HL-60 (cell line): ENCODE measurements at regions not wholly inside any gene's neighbourhood (a gene's known extent, or its start where the extent isn't known, plus 50 kb on each side); places are given as distances from the start of the nearest gene placed in this dataset.

Source experiments
- CTCF ChIP-seq: IDR thresholded peaks from one replicate; pipeline ENCODE4 v1.5.1; 2011; ENCODE audit warnings: low read length, control low read depth, inconsistent platforms; ENCODE audit not compliant: insufficient read depth
- GABPA ChIP-seq: IDR thresholded peaks from 2 replicates; pipeline ENCODE4 v1.6.1; 2012; ENCODE audit warnings: low read depth
- POLR2AphosphoS5 ChIP-seq: IDR thresholded peaks from 2 replicates; pipeline ENCODE4 v1.6.1; 2012; ENCODE audit warnings: low read depth
- SPI1 ChIP-seq: IDR thresholded peaks from 2 replicates; pipeline ENCODE4 v1.6.1; 2012; ENCODE audit warnings: low read depth, mild to moderate bottlenecking, borderline replicate concordance
- TF ChIP-seq, protein P1 (sequence below): IDR thresholded peaks from 2 replicates; pipeline ENCODE4 v1.6.1; 2012; ENCODE audit warnings: low read depth; ENCODE audit not compliant: insufficient replicate concordance

DNA sequence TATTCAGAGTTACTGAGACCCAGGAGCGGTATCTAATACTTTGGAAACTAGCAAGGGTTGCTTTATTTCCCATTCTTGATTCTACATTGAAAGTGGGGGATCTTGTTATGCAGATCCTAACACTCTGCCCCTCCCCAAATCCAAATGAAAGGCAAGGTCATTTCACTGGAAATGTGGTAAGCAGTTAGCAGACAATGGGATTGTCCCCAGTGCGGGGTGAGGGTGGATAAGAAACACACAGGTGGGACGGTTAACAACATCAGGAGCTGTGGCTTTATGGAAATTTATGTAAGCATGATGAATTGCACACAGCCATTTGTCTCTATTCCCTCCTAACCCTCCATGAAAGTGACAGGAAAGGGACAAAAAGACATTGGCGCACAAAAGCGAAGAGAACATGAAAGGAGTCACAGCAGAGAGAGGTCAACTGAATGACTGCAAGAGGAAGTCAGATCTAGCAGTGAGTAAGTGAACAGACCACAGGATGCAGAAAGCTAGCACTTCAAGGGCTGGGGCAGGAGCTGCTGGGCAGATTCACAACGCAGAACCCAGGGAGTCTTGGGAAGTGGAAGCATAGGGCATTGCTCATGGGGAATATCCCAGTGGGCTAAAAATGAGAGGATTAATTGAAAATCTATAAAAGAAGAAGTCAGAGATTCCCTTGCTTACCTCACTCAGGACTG, 184.4 kb downstream of the HSD17B3 start:
- TF ChIP-seq CTCF (no peak), SPI1 (peak; percentile 86), GABPA (no peak), POLR2AphosphoS5 (no peak)
- TF ChIP-seq, protein P1, sequence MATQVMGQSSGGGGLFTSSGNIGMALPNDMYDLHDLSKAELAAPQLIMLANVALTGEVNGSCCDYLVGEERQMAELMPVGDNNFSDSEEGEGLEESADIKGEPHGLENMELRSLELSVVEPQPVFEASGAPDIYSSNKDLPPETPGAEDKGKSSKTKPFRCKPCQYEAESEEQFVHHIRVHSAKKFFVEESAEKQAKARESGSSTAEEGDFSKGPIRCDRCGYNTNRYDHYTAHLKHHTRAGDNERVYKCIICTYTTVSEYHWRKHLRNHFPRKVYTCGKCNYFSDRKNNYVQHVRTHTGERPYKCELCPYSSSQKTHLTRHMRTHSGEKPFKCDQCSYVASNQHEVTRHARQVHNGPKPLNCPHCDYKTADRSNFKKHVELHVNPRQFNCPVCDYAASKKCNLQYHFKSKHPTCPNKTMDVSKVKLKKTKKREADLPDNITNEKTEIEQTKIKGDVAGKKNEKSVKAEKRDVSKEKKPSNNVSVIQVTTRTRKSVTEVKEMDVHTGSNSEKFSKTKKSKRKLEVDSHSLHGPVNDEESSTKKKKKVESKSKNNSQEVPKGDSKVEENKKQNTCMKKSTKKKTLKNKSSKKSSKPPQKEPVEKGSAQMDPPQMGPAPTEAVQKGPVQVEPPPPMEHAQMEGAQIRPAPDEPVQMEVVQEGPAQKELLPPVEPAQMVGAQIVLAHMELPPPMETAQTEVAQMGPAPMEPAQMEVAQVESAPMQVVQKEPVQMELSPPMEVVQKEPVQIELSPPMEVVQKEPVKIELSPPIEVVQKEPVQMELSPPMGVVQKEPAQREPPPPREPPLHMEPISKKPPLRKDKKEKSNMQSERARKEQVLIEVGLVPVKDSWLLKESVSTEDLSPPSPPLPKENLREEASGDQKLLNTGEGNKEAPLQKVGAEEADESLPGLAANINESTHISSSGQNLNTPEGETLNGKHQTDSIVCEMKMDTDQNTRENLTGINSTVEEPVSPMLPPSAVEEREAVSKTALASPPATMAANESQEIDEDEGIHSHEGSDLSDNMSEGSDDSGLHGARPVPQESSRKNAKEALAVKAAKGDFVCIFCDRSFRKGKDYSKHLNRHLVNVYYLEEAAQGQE, result no peak
